ENCODE measurements at regions not wholly inside any gene's neighbourhood (a gene's known extent, or its start where the extent isn't known, plus 50 kb on each side); places are given as distances from the start of the nearest gene placed in this dataset.

- Histone ChIP-seq H3K18ac (ENCODE audit: insufficient read length, low read depth, low read length) (no peak overlapping the region), H2BK20ac (ENCODE audit: low read depth, low read length, poor library complexity, severe bottlenecking) (no peak overlapping the region), H3K4me2 (ENCODE audit: insufficient read depth, insufficient read length, low read length) (no peak overlapping the region), H4K91ac (ENCODE audit: insufficient read length, low read depth, low read length) (no peak overlapping the region), H3K27ac (ENCODE audit: insufficient read length, low read depth, low read length) (no peak overlapping the region), H3K14ac (ENCODE audit: insufficient read depth, low read length) (no peak overlapping the region), H2BK15ac (ENCODE audit: low read depth, low read length) (no peak overlapping the region), H2BK5ac (ENCODE audit: insufficient read length, low read length) (no peak overlapping the region), H3T11ph (ENCODE audit: low read length) (no peak overlapping the region), H3K27me3 (ENCODE audit: insufficient read depth, low read length) (no peaks in the 10 kb centered on the region), H4K20me1 (ENCODE audit: control insufficient read depth, insufficient read depth, insufficient read length) (no peaks in the 10 kb centered on the region), H3K4ac (ENCODE audit: low read depth, low read length) (no peak overlapping the region), H3K4me1 (ENCODE audit: insufficient read depth, low read length) (no peaks in the 10 kb centered on the region), H2AFZ (ENCODE audit: low read length) (no peak overlapping the region), H4K8ac (replicated peaks; ENCODE audit: insufficient read length, low read depth, low read length) (no peak overlapping the region), H3K9me3 (ENCODE audit: control insufficient read depth, low read depth, low read length) (no peaks in the 10 kb centered on the region), H2AK5ac (ENCODE audit: insufficient read length, low read length) (no peak overlapping the region), H3K79me1 (ENCODE audit: insufficient read depth, low read depth, low read length, poor library complexity, severe bottlenecking) (no peaks in the 10 kb centered on the region), H2BK120ac (ENCODE audit: low read depth, low read length, poor library complexity, severe bottlenecking) (no peak overlapping the region), H2BK12ac (ENCODE audit: insufficient read length, low read depth, low read length) (no peak overlapping the region), H4K5ac (ENCODE audit: insufficient read length, low read depth, low read length) (no peak overlapping the region), H3K23ac (ENCODE audit: insufficient read length, low read depth, low read length) (no peak overlapping the region), H3K23me2 (ENCODE audit: insufficient read length, low read depth, low read length, poor library complexity, severe bottlenecking) (no peaks in the 10 kb centered on the region), H3K79me2 (ENCODE audit: insufficient read depth, low read length) (no peaks in the 10 kb centered on the region), H3K9ac (ENCODE audit: extremely low read depth, insufficient read length, low read length) (no peak overlapping the region), H3K56ac (ENCODE audit: insufficient read length, low read depth, low read length) (no peak overlapping the region)
- H3K9me3 Mint-ChIP-seq: no peaks in the 10 kb centered on the region; a peak in 1 of 5 replicates
- WGBS (ENCODE audit: extremely low coverage, insufficient read length, low lambda C conversion rate): no CpG with 5 or more reads among the region's 3 CpGs
- peaks cover 9% of the 10 kb centered on the region for H3K27me3 Mint-ChIP-seq (ENCODE audit: low read depth)
- TF ChIP-seq, protein P1, sequence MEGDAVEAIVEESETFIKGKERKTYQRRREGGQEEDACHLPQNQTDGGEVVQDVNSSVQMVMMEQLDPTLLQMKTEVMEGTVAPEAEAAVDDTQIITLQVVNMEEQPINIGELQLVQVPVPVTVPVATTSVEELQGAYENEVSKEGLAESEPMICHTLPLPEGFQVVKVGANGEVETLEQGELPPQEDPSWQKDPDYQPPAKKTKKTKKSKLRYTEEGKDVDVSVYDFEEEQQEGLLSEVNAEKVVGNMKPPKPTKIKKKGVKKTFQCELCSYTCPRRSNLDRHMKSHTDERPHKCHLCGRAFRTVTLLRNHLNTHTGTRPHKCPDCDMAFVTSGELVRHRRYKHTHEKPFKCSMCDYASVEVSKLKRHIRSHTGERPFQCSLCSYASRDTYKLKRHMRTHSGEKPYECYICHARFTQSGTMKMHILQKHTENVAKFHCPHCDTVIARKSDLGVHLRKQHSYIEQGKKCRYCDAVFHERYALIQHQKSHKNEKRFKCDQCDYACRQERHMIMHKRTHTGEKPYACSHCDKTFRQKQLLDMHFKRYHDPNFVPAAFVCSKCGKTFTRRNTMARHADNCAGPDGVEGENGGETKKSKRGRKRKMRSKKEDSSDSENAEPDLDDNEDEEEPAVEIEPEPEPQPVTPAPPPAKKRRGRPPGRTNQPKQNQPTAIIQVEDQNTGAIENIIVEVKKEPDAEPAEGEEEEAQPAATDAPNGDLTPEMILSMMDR (conservative IDR thresholded peaks at IDR 0.05): no peak
- no peaks in the 10 kb centered on the region for H3K4me1 Mint-ChIP-seq
- no peak for DNase-seq
- no peak overlapping the region for H3K4me3 Mint-ChIP-seq
- no peaks in the 10 kb centered on the region for H3K36me3 Mint-ChIP-seq (ENCODE audit: insufficient read depth in 1 of 3, low read depth in 3 of 3)
- no peak overlapping the region for H3K27ac Mint-ChIP-seq
Measured at GRCh38 chr12:124722878-124723277, 140.8 kb downstream of the SCARB1 start.

Data from H9 (cell line).